GM23338 (cell line): ENCODE measurements at regions not wholly inside any gene's neighbourhood (a gene's known extent, or its start where the extent isn't known, plus 50 kb on each side); places are given as distances from the start of the nearest gene placed in this dataset.

ENCODE experiments used
- ATAC-seq: fragments of 200-7000 bp; cut with Tn5 transposase; 3 replicates; pipeline ENCODE4 v1.9.1; 2020
- DNase-seq: peaks from one replicate; pipeline ENCODE4 v3.0.0-alpha.2; 2015; ENCODE audit warnings: low spot score
- H2AFZ ChIP-seq: fragments of 200-600 bp; sonication (generic); 2 replicates; pipeline ENCODE4 v1.8.0; 2016; ENCODE audit warnings: antibody characterized with exemption, mild to moderate bottlenecking, moderate library complexity
- H3F3A ChIP-seq: fragments of 200-600 bp; sonication (generic); replicated peaks from 2 replicates; pipeline ENCODE4 v1.8.0; 2017; ENCODE audit warnings: antibody characterized with exemption, mixed run types, low read depth
- H3K27ac ChIP-seq: fragments of 200-600 bp; sonication (generic); 2 replicates; pipeline ENCODE4 v1.6.1; 2016; ENCODE audit warnings: low read depth
- H3K27me3 ChIP-seq: fragments of 200-600 bp; sonication (generic); 2 replicates; pipeline ENCODE4 v1.8.0; 2016; ENCODE audit warnings: mild to moderate bottlenecking, mixed run types, moderate library complexity; ENCODE audit not compliant: insufficient read depth
- H3K36me3 ChIP-seq: fragments of 200-600 bp; sonication (generic); 2 replicates; pipeline ENCODE4 v1.8.0; 2016; ENCODE audit warnings: mild to moderate bottlenecking; ENCODE audit not compliant: insufficient read depth
- H3K4me1 ChIP-seq: fragments of 200-600 bp; sonication (generic); 2 replicates; pipeline ENCODE4 v1.8.0; 2016; ENCODE audit warnings: mild to moderate bottlenecking, moderate library complexity; ENCODE audit not compliant: insufficient read depth
- H3K4me2 ChIP-seq: fragments of 200-600 bp; sonication (generic); 2 replicates; pipeline ENCODE4 v1.7.1; 2017; ENCODE audit warnings: mixed run types
- H3K4me3 ChIP-seq: fragments of 200-600 bp; sonication (generic); 2 replicates; pipeline ENCODE4 v1.6.1; 2016; ENCODE audit warnings: mixed run types
- H3K79me2 ChIP-seq: fragments of 200-600 bp; sonication (generic); replicated peaks from 2 replicates; pipeline ENCODE4 v1.8.0; 2017; ENCODE audit warnings: mild to moderate bottlenecking; ENCODE audit not compliant: insufficient read depth
- H3K9me2 ChIP-seq: fragments of 200-600 bp; sonication (generic); 2 replicates; pipeline ENCODE4 v1.8.0; 2017; ENCODE audit not compliant: insufficient read depth
- H4K20me1 ChIP-seq: fragments of 200-600 bp; sonication (generic); replicated peaks from 2 replicates; pipeline ENCODE4 v1.8.0; 2017; ENCODE audit warnings: mild to moderate bottlenecking; ENCODE audit not compliant: insufficient read depth
- H3K27ac Mint-ChIP-seq: 2 replicates; pipeline ENCODE4 v1.8.0; 2020; ENCODE audit warnings: inconsistent platforms, mild to moderate bottlenecking, moderate library complexity, mixed read lengths
- H3K27me3 Mint-ChIP-seq: 3 replicates; pipeline ENCODE4 v1.8.0; 2022; ENCODE audit warnings: low read depth, mild to moderate bottlenecking, moderate library complexity, mixed read lengths, inconsistent platforms; ENCODE audit not compliant: insufficient read depth, poor library complexity
- H3K36me3 Mint-ChIP-seq: 3 replicates; pipeline ENCODE4 v1.8.0; 2021; ENCODE audit warnings: low read depth, mild to moderate bottlenecking, inconsistent platforms, moderate library complexity, mixed read lengths
- H3K4me1 Mint-ChIP-seq: 3 replicates; pipeline ENCODE4 v1.8.0; 2020; ENCODE audit warnings: mild to moderate bottlenecking, inconsistent platforms, mixed read lengths
- H3K4me3 Mint-ChIP-seq: 3 replicates; pipeline ENCODE4 v1.8.0; 2021; ENCODE audit warnings: moderate library complexity, mild to moderate bottlenecking, inconsistent platforms, mixed read lengths
- H3K9me3 Mint-ChIP-seq: 3 replicates; pipeline ENCODE4 v1.8.0; 2020; ENCODE audit warnings: moderate library complexity, mild to moderate bottlenecking, inconsistent platforms, mixed read lengths
- CTCF ChIP-seq, 2 experiments: fragments of 200-600 bp in 1 of 2; sonication (generic) in 1 of 2; conservative IDR thresholded peaks; 2 replicates each; pipeline versions ENCODE4 v1.5.1 to v1.6.1; 2016 to 2017; ENCODE audit warnings: antibody characterized with exemption in 2 of 2, low read depth in 2 of 2, mild to moderate bottlenecking in 2 of 2, moderate library complexity in 1 of 2
- EZH2phosphoT487 ChIP-seq: fragments of 200-600 bp; sonication (generic); IDR thresholded peaks from one replicate; pipeline ENCODE4 v1.8.1; 2018; ENCODE audit warnings: antibody characterized with exemption; ENCODE audit not compliant: unreplicated experiment
- JUNB ChIP-seq: IDR thresholded peaks from one replicate; pipeline ENCODE4 v1.6.1; 2016; ENCODE audit warnings: antibody characterized with exemption; ENCODE audit not compliant: unreplicated experiment
- ZNF114 ChIP-seq: fragments of 250-450 bp; sonication (Bioruptor Pico); IDR thresholded peaks from 2 replicates; pipeline ENCODE4 v1.5.0; 2020; ENCODE audit warnings: mild to moderate bottlenecking, moderate library complexity
- ZNF331 ChIP-seq: fragments of 250-450 bp; sonication (Bioruptor Pico); IDR thresholded peaks from 2 replicates; pipeline ENCODE4 v1.5.0; 2020; ENCODE audit warnings: low read depth, mild to moderate bottlenecking, moderate library complexity
- ZNF462 ChIP-seq: fragments of 250-450 bp; sonication (Bioruptor Pico); IDR thresholded peaks from 2 replicates; pipeline ENCODE4 v1.5.0; 2020; ENCODE audit warnings: mild to moderate bottlenecking, moderate library complexity

- no peak overlapping the region for H3K27ac ChIP-seq
- Mint-ChIP-seq H3K27ac (no peak overlapping the region), H3K9me3 (no peaks in the 10 kb centered on the region), H3K36me3 (no peaks in the 10 kb centered on the region), H3K27me3 (no peaks in the 10 kb centered on the region), H3K4me3 (no peak overlapping the region), H3K4me1 (no peaks in the 10 kb centered on the region)
- H3K79me2 ChIP-seq, result no peaks in the 10 kb centered on the region
- no peaks in the 10 kb centered on the region for H3K9me2 ChIP-seq
- no peak overlapping the region for H3K4me3 ChIP-seq
- no peak overlapping the region for H2AFZ ChIP-seq
- H3K36me3 ChIP-seq, result no peaks in the 10 kb centered on the region
- ATAC-seq (no peak), DNase-seq (no peak)
- H4K20me1 ChIP-seq, result no peaks in the 10 kb centered on the region
- H3K4me2 ChIP-seq, result no peak overlapping the region
- H3K27me3 ChIP-seq, result no peaks in the 10 kb centered on the region
- H3F3A ChIP-seq, result no peaks in the 10 kb centered on the region
- TF ChIP-seq ZNF331 (no peak), ZNF462 (CRISPR knock-in tag) (no peak), EZH2phosphoT487 (no peak), JUNB (no peak), ZNF114 (no peak), CTCF (conservative IDR thresholded peaks at IDR 0.05; ENCODE audit: low read depth in 2 of 2) (no peak)
- no peaks in the 10 kb centered on the region for H3K4me1 ChIP-seq
These were observed 374.6 kb downstream of the SPATA31D1 start for GRCh38 chr9:82363198-82363597.
